K562 (cell line): ENCODE measurements at regions not wholly inside any gene's neighbourhood (a gene's known extent, or its start where the extent isn't known, plus 50 kb on each side); places are given as distances from the start of the nearest gene placed in this dataset.

ENCODE experiments used
- CBX3 ChIP-seq, 2 experiments: IDR thresholded peaks; 1 replicate in 1 of 2; 2 replicates in 1 of 2; pipeline ENCODE4 v1.6.1; 2012; ENCODE audit warnings: inconsistent platforms in 2 of 2, low read length in 2 of 2, borderline replicate concordance in 1 of 2, control low read depth in 1 of 2
- CLOCK ChIP-seq: fragments of 250-450 bp; sonication (Bioruptor Pico); IDR thresholded peaks from 2 replicates; pipeline ENCODE4 v1.4.0; 2020; ENCODE audit warnings: mild to moderate bottlenecking, moderate library complexity, borderline replicate concordance
- GTF2A2 ChIP-seq: IDR thresholded peaks from 2 replicates; pipeline ENCODE4 v1.6.1; 2016; ENCODE audit warnings: mild to moderate bottlenecking, missing genetic modification characterization, missing compliant biosample characterization
- GTF2F1 ChIP-seq: IDR thresholded peaks from 2 replicates; pipeline ENCODE4 v1.6.1; 2011; ENCODE audit warnings: low read depth, low read length, improper control_type of control experiment
- HMGN3 ChIP-seq: IDR thresholded peaks from 2 replicates; pipeline ENCODE4 v1.6.1; 2011; ENCODE audit warnings: borderline replicate concordance, low read depth, mild to moderate bottlenecking, mixed read lengths, low read length; ENCODE audit not compliant: insufficient read length; ENCODE audit errors: extremely low read depth
- MCM7 ChIP-seq, 2 experiments: fragments of 450-650 bp; IDR thresholded peaks; 2 replicates each; pipeline ENCODE4 v1.6.1; 2016 to 2018
- SMARCA4 ChIP-seq: fragments of 450-650 bp; IDR thresholded peaks from 2 replicates; pipeline ENCODE4 v1.6.1; 2016
- SP1 ChIP-seq: sonication (generic); formaldehyde crosslinking; IDR thresholded peaks from 2 replicates; pipeline ENCODE4 v1.8.1; 2022; ENCODE audit warnings: mild to moderate bottlenecking, missing genetic modification reagents
- TAL1 ChIP-seq: fragments of 450-650 bp; IDR thresholded peaks from 2 replicates; pipeline ENCODE4 v1.6.1; 2016; ENCODE audit warnings: mild to moderate bottlenecking
- THAP12 ChIP-seq: fragments of 250-450 bp; sonication (Bioruptor Pico); IDR thresholded peaks from 2 replicates; pipeline ENCODE4 v1.9.0; 2021; ENCODE audit warnings: mild to moderate bottlenecking, inconsistent platforms
- YBX1 ChIP-seq: fragments of 450-650 bp; IDR thresholded peaks from 2 replicates; pipeline ENCODE4 v1.7.1; 2016; ENCODE audit warnings: mild to moderate bottlenecking
- ZBTB9 ChIP-seq: fragments of 450-650 bp; formaldehyde crosslinking; IDR thresholded peaks from 2 replicates; pipeline ENCODE4 v1.4.0; 2020; ENCODE audit warnings: mild to moderate bottlenecking, moderate library complexity

- TF ChIP-seq ZBTB9 (CRISPR knock-in tag) = no peak
- no peak for TF ChIP-seq GTF2A2 (tag)
- TF ChIP-seq HMGN3 = no peak
- TF ChIP-seq YBX1 = no peak
- no peak for TF ChIP-seq CLOCK (CRISPR knock-in tag)
- no peak for TF ChIP-seq SMARCA4
- no peak for TF ChIP-seq GTF2F1
- TF ChIP-seq CBX3 (IDR thresholded peaks at IDR 0.05; ENCODE audit: borderline replicate concordance in 1 of 2, low read length in 2 of 2) = no peak
- no peak for TF ChIP-seq SP1 (CRISPR knock-in tag)
- TF ChIP-seq MCM7 (IDR thresholded peaks at IDR 0.05) = no peak
- no peak for TF ChIP-seq THAP12 (CRISPR knock-in tag)
- no peak for TF ChIP-seq TAL1
Measured at GRCh38 chr4:136017556-136017955, 1514.7 kb downstream of the PCDH18 start (continued).
